Activated T-helper 1 cell treated with Interleukin-2 at 50 U/mL for 16 hours (primary cell): ENCODE measurements at regions not wholly inside any gene's neighbourhood (a gene's known extent, or its start where the extent isn't known, plus 50 kb on each side); places are given as distances from the start of the nearest gene placed in this dataset.

Source experiments
- DNase-seq: peaks from one replicate; pipeline ENCODE4 v3.0.0-alpha.2; 2020; ENCODE audit warnings: low read depth

DNA sequence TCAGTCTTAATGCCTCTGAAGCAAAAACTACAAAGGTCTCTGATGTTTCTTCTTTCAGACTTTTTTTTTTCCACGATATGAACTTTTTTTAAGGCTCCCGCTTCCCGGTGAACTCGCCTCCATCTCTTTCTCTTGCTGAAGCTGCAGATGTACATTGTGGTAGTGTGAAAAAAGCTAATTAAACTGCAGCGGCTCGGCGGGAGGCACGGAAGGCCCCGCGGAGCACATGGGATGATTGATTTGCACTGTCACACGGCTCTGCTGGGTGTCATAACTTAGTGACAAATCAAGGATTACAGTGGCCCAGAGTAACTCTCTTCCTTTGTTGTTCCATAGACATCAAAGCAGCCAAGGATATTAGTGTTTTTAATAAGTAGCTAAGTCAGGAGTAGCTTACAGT, 196.3 kb downstream of the AXIN2 start:
- DNase-seq = no peak

DNA sequence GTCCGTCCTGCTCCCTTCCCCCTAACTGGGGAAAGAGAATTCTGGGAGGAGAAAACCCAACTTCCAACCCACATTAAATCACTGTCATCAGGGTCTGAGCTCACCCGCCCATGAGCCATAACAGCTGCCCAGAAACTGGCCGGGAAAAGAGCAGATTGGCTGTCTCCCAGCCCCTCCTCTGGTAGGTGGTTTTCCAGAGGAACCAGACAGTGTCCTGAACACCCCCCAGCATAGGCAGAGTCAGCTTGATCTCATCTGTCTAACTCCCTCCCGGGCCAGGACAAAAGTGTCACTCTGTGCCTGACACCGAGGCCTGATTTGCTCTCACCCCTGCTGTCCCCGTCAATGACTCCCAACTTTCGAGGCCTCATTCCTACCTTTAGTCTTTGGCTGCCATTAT, 197.0 kb downstream of the AXIN2 start:
- DNase-seq = no peak

DNA sequence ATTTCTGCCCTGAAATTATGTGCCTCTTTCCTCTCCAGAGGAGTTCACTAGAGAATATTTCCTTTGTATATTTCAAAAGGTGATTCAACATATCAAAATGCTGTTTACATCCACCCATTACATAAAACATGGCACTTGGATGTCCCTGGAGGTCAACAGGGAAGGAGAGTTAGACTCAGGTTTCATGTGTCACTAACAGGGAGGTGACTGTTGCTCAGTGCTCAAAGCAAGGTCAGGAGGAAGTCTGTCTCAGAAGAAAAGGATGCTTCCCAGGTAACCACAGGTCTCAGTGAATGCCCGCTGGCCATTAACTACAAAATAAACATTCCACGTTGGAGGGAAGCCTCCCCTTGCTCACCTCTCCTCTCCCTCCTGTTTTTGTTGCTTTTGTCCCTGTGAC, 198.6 kb downstream of the AXIN2 start:
- DNase-seq = no peak

DNA sequence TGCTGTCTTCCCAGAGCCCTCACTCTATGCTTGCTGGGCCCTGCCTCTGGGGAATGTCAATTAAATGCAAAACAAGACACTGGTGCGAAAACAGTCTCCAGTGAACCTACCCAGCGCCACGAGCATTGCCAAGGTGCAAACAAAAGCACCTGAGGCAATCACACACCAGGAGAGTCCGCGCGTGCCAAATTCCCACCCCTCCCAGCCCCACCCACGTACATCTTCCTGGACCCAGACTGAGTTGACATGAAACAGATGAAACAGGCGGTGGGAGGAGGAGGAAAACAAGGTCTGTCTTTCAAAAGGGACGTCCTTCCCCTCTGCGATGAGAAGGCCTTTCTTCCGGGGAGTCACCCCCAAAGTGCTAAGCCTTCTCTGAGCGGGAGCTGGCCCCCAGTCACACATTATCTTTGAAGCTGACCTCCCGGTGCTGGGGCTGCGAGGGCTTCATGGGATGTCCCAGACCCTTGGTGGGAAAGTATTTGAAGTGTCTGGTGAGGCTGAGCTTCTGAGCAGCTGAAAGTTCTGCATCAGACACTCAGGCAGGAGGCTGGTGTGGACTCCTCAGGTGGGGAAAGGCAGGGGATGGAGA, 200.4 kb downstream of the AXIN2 start:
- DNase-seq = no peak

DNA sequence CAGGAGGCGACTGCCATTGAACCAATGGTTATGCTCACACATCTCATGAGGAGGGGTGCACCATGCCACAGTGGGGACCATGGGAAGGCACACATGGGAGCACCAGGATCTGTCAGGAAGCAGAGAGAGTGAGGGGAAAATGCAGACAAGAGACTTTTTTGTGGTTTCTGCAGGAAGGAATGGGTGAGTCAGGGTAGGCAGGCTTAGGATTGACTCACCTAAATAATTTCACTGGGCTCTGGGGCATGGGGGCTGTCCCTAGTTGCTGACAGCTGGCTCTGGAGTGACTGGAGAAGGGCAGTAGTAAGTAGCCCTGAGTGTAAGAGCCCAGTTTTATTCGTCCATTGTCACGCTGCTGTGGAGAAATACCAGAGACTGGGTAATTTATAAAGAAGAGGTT, 202.4 kb downstream of the AXIN2 start:
- DNase-seq = no peak

DNA sequence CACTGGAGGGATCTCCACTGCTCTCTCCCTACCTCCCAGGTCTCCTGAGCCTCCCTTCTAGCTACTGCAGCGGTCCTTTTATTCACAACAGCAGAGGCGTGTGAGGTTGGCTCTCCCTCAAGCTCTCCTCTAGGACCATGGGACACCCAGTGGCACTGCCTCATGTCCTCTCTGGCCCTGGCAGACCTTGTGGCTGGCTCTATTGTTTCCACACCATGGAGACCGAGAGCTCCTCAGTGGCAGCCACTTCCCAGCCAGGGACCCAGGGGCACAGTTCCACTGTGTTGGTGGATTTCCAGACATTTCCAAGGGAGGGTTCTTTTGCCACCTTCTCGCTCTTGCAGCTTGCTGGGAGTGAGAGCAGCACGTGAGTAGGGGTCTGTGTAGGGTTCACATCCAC, 204.9 kb downstream of the AXIN2 start:
- no peak for DNase-seq

DNA sequence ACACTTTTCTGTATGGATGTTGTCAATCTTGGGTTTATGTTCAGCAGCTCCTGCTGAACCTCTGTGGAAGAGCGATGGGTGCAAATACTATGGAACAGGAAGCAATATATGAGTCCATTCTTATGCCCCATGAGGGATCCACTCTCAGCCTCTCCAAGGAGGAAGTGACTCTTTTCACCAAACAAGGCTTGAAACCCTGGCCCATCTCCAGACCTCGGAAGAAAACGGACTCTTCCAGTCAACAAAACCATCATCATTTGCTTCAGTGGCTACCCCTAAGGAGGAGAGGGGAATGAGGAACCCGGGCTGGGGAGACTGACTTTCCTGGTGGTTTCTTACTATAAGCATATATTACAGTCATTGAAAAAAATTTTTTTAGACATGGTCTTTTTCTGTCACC, 206.2 kb downstream of the AXIN2 start:
- no peak for DNase-seq

DNA sequence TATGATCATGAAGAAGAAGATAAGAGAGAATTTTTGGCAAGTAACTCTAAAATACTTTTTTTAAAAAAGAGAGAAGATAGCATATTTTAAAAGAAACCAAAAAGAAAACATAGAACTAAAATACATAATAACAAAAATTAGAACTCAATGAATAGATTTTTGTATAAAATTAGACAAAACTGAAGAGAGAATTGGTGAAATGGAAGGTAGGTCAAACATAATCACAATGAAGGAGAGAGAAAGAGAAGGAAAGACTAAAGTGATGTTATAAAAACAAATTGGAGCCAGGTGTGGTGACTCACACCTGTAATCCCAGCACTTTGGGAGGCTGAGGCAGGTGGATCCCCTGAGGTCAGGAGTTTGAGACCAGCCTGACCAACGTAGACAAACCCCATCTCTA, 211.5 kb downstream of the AXIN2 start:
- no peak for DNase-seq

DNA sequence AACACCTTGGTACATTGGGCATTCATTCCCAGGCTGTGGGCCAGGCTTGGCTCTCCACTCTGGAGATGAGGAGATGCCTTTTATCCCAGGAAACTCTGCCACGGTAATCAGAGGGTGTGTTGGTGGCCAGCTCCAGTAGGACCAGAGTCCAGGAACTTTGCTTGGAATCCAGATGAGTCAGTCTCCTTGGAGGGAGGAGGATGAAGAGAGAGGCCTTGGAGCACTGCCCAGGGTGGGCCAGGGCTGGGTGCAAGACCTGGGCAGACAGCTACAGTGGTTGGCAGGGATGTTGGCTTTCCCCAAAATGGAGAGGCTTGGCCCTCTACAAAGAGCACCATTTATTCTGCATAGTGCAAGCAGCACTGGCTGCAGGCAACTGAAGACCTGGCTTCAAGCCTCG, 209.0 kb downstream of the RGS9 start:
- no peak for DNase-seq

DNA sequence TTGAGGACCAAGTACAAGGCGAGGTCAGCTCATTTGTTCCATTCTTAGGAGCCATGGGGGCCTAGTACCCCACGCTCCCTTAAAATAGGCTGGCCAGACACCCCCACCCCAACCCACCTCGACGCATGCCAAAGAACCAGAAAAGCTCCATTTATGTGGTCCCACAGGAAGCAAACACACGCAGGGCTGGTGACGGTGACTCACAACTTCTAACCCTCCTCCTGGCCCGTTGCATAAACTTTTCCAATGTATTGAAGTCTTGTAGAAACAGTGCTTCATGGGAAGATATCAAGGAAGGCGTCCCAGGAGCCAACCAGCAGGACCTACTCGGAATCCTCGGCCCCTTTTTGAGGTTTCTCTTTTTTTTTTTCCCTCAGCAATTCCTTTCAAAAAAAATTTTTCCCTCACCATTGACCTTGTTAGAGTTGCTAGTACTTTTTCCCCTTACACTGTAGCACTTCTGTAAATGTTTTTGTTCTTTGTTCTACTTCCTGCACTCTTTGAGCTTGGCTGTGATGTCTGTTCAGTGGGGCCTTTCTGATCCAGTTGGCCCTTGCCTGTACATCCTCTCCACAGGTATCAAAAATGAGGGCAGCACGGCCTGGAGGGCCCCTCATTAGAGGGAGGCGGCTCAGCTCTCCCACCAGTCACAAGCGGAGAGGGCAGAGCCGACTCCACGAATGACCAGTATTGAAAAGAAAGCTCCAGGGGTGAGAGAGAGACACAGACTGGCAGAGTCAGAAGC, 208.3 kb downstream of the RGS9 start:
- DNase-seq = no peak

DNA sequence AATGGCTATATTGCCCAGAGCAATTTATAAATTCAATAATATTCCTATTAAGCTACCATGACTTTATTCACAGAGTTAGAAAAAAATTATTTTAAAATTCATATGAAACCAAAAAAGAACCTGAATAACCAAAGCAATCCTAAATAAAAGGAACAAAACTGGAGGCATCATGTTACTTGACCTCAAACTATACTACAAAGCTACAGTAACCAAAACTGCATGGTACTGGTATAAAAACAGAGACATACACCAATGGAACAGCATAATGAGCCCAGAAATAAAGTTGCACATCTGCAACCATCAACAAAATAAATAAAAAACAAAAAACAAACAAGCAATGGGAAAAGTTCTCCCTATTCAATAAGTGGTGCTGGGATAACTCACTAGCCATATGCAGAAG, 203.2 kb downstream of the RGS9 start:
- no peak for DNase-seq

DNA sequence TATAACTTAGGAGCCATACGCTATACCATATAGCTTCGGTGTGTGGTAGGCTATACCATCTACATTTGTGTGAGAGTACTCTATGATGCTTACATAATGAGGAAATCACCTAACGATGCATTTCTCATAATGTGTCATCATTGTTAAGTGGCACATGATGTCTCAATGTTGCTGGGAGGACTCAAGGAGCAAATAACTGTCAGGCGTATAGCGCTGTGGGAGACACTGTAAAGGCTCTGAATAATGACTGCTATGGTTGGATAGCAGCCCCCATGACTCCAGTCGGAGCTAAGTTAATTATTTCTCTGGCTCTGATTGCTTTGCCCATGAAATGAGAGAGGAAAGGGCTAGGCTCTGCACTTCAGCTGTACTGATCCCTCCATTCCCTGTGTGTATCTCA, 197.2 kb downstream of the RGS9 start:
- no peak for DNase-seq

DNA sequence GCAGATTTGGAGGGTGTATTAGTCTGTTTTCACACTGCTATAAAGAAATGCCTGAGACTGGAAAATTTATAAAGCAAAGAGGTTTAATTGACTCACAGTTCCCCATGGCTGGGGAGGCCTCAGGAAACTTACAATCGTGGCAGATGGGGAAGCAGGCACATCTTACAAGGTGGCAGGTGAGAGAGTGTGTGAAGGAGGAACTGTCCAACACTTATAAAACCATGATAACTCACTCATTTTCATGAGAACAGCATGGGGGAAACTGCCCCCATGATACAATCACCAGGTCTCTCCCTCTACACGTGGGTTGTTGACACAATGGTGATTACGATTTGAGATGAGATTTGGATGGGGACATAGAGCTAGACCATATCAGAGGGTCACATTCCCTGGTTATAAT, 195.6 kb downstream of the RGS9 start:
- no peak for DNase-seq

DNA sequence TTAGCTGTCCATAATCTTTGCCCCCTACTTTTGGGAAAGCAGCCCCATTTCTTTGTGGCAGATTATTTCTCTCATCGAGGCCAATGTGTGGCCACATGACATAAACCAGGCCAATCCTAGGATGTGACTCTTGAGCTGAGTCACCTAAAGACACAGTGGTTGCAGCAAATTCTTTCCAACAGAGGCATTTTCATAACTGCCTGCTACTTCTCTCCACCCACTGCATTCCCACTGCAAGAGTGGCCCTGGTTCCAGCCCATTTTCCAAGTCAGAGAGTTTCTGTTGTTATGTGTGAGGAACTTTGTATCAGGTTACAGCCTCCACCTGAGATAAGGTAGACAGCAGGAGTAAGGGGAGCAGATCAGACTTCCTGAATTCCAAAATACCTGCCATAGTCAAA, 195.2 kb downstream of the RGS9 start:
- DNase-seq = no peak

DNA sequence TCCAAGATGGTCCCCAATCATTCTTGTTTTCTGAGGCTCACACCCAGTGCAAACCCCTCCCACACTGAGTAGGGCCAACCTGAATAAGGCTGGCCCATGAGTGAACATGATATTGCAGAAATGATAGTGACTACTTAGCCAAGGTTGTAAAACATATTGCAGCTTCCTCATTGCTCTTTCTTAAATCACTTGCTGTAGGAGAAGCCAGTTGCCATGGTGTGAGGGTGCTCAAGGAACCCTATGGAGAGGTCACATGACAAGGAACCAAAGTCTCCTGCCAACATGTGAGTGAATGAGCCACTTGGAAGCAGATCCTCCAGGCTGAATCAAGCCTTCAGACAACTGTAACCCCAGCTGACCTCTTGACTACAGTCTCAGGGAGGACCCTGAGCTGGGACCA, 191.4 kb downstream of the RGS9 start:
- no peak for DNase-seq

DNA sequence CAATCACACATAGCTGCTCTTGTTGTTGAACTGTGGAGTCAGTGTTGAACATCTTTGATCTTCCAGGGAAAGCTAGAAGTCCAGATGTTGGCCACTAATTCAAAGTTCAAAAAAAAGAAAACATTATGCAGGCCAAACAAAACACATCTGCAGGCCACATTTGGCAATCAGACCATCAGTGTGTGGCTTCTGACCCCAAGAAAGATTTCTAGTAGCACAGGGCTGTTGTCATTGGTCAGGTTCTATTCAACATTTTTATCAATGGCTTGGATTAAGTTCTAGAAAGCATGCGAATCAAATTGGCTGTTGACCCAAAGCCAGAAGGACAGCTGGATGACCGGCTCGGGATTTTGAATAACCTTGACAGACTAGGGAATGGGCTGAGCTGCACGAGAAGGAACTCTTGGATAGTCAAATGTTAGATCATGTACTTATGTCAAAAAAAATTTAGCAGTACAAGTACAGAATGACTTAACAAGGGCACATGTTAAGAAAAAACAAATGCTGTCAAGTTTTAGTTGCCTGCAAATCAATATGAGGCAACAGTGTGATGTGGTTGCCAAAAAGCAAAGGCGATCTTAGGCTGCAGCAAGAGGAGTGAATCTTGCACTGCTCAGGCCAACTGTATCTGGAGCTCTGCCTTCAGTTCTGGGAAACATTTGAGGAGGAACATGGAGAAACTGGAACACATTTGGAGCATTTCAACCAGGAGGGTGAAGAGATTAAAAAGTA, 187.6 kb downstream of the RGS9 start:
- no peak for DNase-seq

DNA sequence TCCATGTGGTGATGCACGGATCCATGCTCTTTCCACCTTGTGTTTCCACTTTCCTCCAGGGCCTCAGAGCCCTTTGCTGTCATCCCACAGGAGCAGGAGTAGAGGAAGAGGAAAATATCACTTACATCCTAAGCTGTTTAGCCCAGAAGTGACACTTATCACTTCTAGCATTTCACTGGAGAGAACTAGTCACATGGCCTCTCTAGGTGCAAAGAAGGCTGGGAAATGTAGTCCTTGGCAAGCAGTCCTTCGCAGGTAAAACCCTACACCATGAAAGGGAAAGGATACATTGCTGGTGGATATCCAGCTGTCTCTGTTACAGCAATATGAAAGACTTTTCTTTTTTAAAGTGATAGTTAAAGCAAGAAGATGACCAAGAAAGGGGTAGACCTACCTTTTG, 185.9 kb downstream of the RGS9 start:
- DNase-seq = no peak

DNA sequence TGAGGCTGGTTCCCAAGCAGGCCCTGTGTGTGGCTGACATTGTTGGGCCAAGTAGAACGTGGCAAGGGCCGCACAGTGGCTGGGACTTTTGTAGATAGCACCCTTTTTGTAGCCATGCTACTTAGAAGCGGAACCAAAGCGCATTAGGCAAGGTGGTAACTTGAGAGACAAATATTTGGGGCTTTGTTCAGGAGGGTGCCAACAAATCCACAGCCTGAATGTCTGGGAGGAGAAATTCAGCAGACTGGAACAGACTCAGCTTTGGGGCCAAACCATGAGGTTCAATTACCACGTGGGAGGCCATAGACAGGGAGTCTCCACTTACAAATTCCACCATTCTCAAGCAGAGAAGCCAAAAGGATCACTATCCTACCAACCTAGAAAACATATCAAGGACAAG, 183.7 kb downstream of the RGS9 start:
- DNase-seq = no peak

DNA sequence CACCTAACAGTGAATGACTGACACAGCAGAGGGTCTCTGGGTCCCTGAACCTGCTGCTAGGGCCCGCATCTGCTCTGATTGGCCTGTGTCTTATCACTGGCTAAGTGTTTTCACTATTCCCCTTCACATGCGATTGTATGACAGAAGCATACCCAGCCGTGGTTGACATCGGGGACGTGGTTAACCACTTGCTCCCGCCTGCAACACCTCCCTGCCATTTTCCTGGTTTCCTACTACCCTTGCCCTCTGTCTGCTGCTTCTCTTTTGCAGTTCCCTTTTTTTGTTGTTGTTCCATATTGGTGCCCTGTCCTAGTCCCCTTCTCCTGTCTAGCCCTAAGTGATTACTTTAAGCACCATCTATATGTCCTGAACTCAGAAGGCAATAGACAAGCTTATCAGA, 177.0 kb downstream of the RGS9 start:
- no peak for DNase-seq

DNA sequence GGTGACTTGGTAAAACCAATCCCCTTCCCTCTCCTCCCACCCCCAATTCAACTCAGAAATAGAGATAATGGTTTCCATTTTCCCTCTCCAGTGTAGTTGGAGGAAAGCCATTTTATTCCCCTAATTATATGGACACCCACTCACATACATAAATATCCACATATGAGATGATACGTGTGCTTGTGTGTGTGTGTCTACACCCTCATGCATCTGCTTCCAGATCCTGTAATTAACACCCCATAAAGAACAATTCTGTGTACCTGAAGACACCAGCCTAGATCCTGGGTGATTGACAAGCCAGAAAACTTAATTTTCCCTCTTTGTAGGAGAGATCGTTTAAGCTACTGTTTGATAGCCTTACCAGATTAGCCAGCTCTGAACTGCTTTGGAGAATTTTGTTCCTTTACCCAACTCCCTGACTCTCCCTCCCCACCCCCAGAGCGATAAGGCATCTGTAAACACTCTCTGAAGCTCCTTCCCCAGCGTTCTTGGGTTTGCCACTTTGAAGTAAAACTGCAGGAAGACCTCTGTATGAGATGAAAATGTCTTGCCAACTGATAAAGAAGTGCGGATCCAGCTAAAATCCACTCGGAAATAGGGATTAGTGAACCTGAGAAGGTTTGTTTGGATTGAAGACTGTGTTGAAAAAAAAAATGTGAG, 175.7 kb downstream of the RGS9 start:
- no peak for DNase-seq

DNA sequence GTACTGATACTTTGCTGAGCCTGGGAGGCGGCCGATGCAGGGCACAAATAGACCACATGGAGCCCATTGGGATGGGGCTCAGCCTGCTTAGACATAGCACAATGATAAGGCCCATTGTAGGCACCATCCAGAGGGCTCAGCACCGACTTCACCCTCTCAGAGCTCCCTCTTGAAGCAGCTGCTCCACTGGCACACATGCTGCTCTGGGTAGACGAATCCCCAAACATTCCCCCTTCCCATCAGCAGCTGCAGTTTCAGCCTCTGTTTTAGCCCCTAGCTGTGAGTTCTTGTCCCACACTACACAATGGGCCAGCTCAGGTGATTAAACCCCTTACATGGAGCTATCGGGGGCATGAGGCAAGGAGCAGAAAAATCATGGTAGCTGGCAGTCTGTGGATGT, 174.1 kb downstream of the RGS9 start:
- no peak for DNase-seq

DNA sequence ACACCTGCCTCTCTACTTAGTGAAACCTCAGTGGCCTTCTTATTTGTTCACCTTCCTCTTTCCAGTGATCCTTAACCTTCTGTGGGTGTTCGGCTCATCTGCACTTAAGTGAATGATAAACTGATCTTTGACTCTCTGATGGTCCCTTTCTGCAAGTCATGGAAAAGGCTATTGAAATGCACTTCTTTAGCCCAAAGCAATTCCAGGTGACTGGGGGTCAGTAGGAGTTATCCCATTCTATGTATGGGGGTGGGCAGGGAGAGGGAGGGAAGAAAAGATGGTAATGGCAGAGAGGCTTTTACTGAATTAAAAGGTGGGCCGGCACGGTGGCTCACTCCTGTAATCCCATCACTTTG, 170.8 kb downstream of the RGS9 start:
- DNase-seq = no peak
